NCI-H2227 treated with DMSO at 0.1 percent for 48 hours (cell line): ENCODE measurements at regions not wholly inside any gene's neighbourhood (a gene's known extent, or its start where the extent isn't known, plus 50 kb on each side); places are given as distances from the start of the nearest gene placed in this dataset.
"Not testable (repeated sequence)": the region's sequence is repeated elsewhere in the genome, so short reads cannot be mapped to it uniquely, and the experiment has no call there.

Experiments used
- DNase-seq: peaks from one replicate; lab custom pipeline; 2025; lab: John Stamatoyannopoulos, UW

- DNase-seq = no peak
Observed at GRCh38 chr2:3036432-3037125, 341.0 kb downstream of the EIPR1 start.

GRCh38 chr2:3035385-3036050 lies 342.1 kb downstream of the EIPR1 start:
- no peak for DNase-seq

GRCh38 chr2:3034856-3035255 lies 342.8 kb downstream of the EIPR1 start:
- DNase-seq = no peak

- no peak for DNase-seq
Observed at GRCh38 chr2:3034396-3034795, 343.2 kb downstream of the EIPR1 start.

- no peak for DNase-seq
Observed at GRCh38 chr2:3033315-3033714, 344.3 kb downstream of the EIPR1 start.

- DNase-seq = not testable (repeated sequence)
Observed at GRCh38 chr2:3030791-3031190, 346.8 kb downstream of the EIPR1 start.

- no peak for DNase-seq
Observed at GRCh38 chr2:3025984-3026383, 351.6 kb downstream of the EIPR1 start.

- no peak for DNase-seq
Observed at GRCh38 chr2:3025261-3025660, 352.4 kb downstream of the EIPR1 start.

GRCh38 chr2:3024401-3024935 lies 353.1 kb downstream of the EIPR1 start:
- DNase-seq = no peak

GRCh38 chr2:3023531-3023930 lies 354.1 kb downstream of the EIPR1 start:
- DNase-seq = no peak

- DNase-seq = no peak
Observed at GRCh38 chr2:3022841-3023372, 354.7 kb downstream of the EIPR1 start.

GRCh38 chr2:3021720-3022119 lies 355.9 kb downstream of the EIPR1 start:
- DNase-seq = no peak

GRCh38 chr2:3010001-3010400 lies 367.6 kb downstream of the EIPR1 start:
- DNase-seq = no peak

- DNase-seq = no peak
Observed at GRCh38 chr2:3009483-3009882, 368.1 kb downstream of the EIPR1 start.

GRCh38 chr2:3009005-3009404 lies 368.6 kb downstream of the EIPR1 start:
- DNase-seq = no peak

GRCh38 chr2:3008561-3008960 lies 369.1 kb downstream of the EIPR1 start:
- no peak for DNase-seq

- no peak for DNase-seq
Observed at GRCh38 chr2:3007135-3007534, 370.5 kb downstream of the EIPR1 start.

GRCh38 chr2:3005859-3006501 lies 371.6 kb downstream of the EIPR1 start:
- no peak for DNase-seq

GRCh38 chr2:3001615-3002560 lies 375.7 kb downstream of the EIPR1 start:
- no peak for DNase-seq

GRCh38 chr2:3000968-3001367 lies 376.6 kb downstream of the EIPR1 start:
- DNase-seq = no peak

- DNase-seq = no peak
Observed at GRCh38 chr2:3000125-3000524, 377.5 kb downstream of the EIPR1 start.

GRCh38 chr2:2998971-2999370 lies 378.6 kb downstream of the EIPR1 start:
- DNase-seq = no peak
